ENCODE measurements at regions not wholly inside any gene's neighbourhood (a gene's known extent, or its start where the extent isn't known, plus 50 kb on each side); places are given as distances from the start of the nearest gene placed in this dataset.

DNA sequence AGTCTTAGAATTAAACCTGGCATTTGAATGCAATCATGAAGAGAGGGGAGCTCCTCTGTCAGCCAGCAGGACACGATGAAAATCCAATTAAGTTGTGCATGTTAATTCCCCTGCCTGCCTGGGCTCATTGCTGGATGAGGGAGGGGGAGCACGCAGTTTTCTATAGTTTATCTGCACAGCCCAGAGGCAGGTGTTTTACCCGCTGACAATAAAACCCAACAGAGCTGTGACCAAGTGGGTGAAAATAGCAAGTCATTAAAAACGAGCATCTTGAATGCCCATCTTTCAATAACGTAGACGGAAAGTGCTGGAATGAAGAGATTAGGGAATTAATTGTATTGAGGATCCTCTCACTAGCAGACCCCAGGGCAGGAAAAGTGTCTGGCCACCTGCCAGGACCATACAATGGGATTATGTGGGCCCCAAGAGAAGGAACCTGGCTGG lies 100.1 kb upstream of the FAM20C start:
- H3K9ac ChIP-seq (replicated peaks in 1 of 4; ENCODE audit: extremely low read depth in 1 of 4, low read depth in 3 of 4, low read length in 3 of 4) = no peak overlapping the region
- peak overlapping the region; percentile 91; the same call in 1 of the 2 replicates for H2AK5ac ChIP-seq (ENCODE audit: low read depth, low read length)
- DNase-seq (ENCODE audit: low read depth in 1 of 2, low spot score in 2 of 2) (peak in 1 of 2 experiments; percentile 37), FAIRE-seq (no peak)
- no peak overlapping the region for H2AFZ ChIP-seq (ENCODE audit: low read length)
- WGBS, 2 experiments (ENCODE audit: extremely low coverage in 1 of 2, insufficient coverage in 1 of 2, insufficient read length in 1 of 2, insufficient replicate concordance in 2 of 2, low coverage in 1 of 2, low lambda C conversion rate in 2 of 2, missing lambda C conversion rate in 1 of 2) = 78% methylated on average over 6 of the region's 6 CpGs; no CpG with 5 or more reads in 1 of the 2 experiments
- peaks cover 0 to 5% (median 2%) of the 10 kb centered on the region in 4 experiments; a peak in 1 of 8 replicates for H3K36me3 ChIP-seq (ENCODE audit: control insufficient read depth in 2 of 4, insufficient read depth in 4 of 4, low read length in 3 of 4)
- H3K4ac ChIP-seq (replicated peaks; ENCODE audit: insufficient read length, low read depth, low read length) = no peak overlapping the region
- H3K27ac ChIP-seq (ENCODE audit: low read depth, low read length) = no peak overlapping the region
- H2BK120ac ChIP-seq (replicated peaks; ENCODE audit: low read depth, low read length) = no peak overlapping the region
- H4K20me1 ChIP-seq (replicated peaks in 1 of 2; ENCODE audit: control insufficient read depth in 1 of 2, insufficient read depth in 2 of 2, low read length in 2 of 2) = peaks cover 0 to 5% of the 10 kb centered on the region in 2 experiments
- H3K79me1 ChIP-seq (ENCODE audit: low read depth, low read length) = peaks cover 13% of the 10 kb centered on the region; the same call in 1 of the 2 replicates
- H3K79me2 ChIP-seq (ENCODE audit: control insufficient read depth in 1 of 2, insufficient read depth in 2 of 2, low read length in 2 of 2) = peaks cover 7 to 21% of the 10 kb centered on the region in 2 experiments
- H3K4me1 ChIP-seq (replicated peaks in 1 of 4; ENCODE audit: control insufficient read depth in 3 of 4, insufficient read depth in 4 of 4, low read length in 3 of 4) = peaks cover 15 to 32% (median 23%) of the 10 kb centered on the region in 4 experiments
- H4K8ac ChIP-seq (ENCODE audit: extremely low read depth, insufficient read depth, low read length) = no peak overlapping the region
- H2BK5ac ChIP-seq (ENCODE audit: low read depth, low read length) = peak overlapping the region; percentile 26; the same call in 1 of the 2 replicates
- ChIA-PET CTCF (ENCODE audit: partially characterized antibody) (interaction anchor here (1.4 to 1.6 kb wide), 2 partner anchors 26 to 33 kb away, joined by 4 read pairs; no protein-coding TSS in a partner anchor), POLR2A (ENCODE audit: partially characterized antibody) (no interaction called here)
- TF ChIP-seq EZH2 (IDR thresholded peaks at IDR 0.05; ENCODE audit: low read depth, low read length, severe bottlenecking) = no peak
- TF ChIP-seq KDM5A (IDR thresholded peaks at IDR 0.05; ENCODE audit: low read length) = no peak
- TF ChIP-seq SP4 (IDR thresholded peaks at IDR 0.05; ENCODE audit: low read length) = no peak
- no peak for TF ChIP-seq HDAC6 (IDR thresholded peaks at IDR 0.05; ENCODE audit: low read depth, low read length)
- no peak for TF ChIP-seq SRF (IDR thresholded peaks at IDR 0.05; ENCODE audit: low read depth, low read length)
- no peak for TF ChIP-seq POLR2A (IDR thresholded peaks at IDR 0.05; ENCODE audit: control extremely low read depth in 1 of 2, low read depth in 2 of 2, low read length in 2 of 2)
- TF ChIP-seq SUZ12 (IDR thresholded peaks at IDR 0.05; ENCODE audit: low read length) = no peak
- TF ChIP-seq CBX5 (IDR thresholded peaks at IDR 0.05; ENCODE audit: low read depth, low read length) = no peak
- TF ChIP-seq NANOG (IDR thresholded peaks at IDR 0.05; ENCODE audit: insufficient read depth, low read depth, low read length, poor library complexity, severe bottlenecking) = no peak
- TF ChIP-seq SP2 (IDR thresholded peaks at IDR 0.05; ENCODE audit: low read length) = no peak
- TF ChIP-seq PHF8 (conservative IDR thresholded peaks at IDR 0.05; ENCODE audit: low read depth, low read length) = no peak
- no peak for TF ChIP-seq TCF12 (IDR thresholded peaks at IDR 0.05; ENCODE audit: low read depth, low read length)
- TF ChIP-seq EGR1 (IDR thresholded peaks at IDR 0.05; ENCODE audit: borderline replicate concordance, low read depth, low read length) = no peak
- no peak for TF ChIP-seq JUN (IDR thresholded peaks at IDR 0.05; ENCODE audit: low read depth, low read length)
- no peak for TF ChIP-seq BACH1 (IDR thresholded peaks at IDR 0.05; ENCODE audit: low read length)
- H4K5ac ChIP-seq (ENCODE audit: insufficient read length, low read depth, low read length) = no peak overlapping the region
- H3K9me3 ChIP-seq (ENCODE audit: insufficient read depth in 2 of 2, low read depth in 1 of 2, low read length in 1 of 2) = no peaks in the 10 kb centered on the region
- no peak overlapping the region; the same call in 1 of the 2 replicates for H2BK15ac ChIP-seq (ENCODE audit: low read length)
- H3K23me2 ChIP-seq (ENCODE audit: low read depth, low read length) = 0 out of 2 replicates have a peak, but pooled peaks cover 3% of the 10 kb centered on the region
- H3K4me3 ChIP-seq (ENCODE audit: extremely low read depth in 1 of 4, insufficient read depth in 2 of 4, low read depth in 3 of 4, low read length in 4 of 4) = 0 out of 8 replicates have a peak overlapping the region, but pooled peaks of 1 of the 4 experiments have one; percentile 14
- H2BK12ac ChIP-seq (ENCODE audit: low read depth, low read length) = no peak overlapping the region
- no peak overlapping the region; a peak in 1 of 4 replicates for H3K4me2 ChIP-seq (ENCODE audit: insufficient read depth in 1 of 2, low read depth in 2 of 2, low read length in 2 of 2)
- 0 out of 2 replicates have a peak overlapping the region, but pooled peaks have one; percentile 3 for H3K18ac ChIP-seq (ENCODE audit: extremely low read depth, low read length)
- no peaks in the 10 kb centered on the region for H3K27me3 ChIP-seq (replicated peaks in 1 of 4; ENCODE audit: control insufficient read depth in 3 of 4, extremely low read depth in 1 of 4, insufficient read depth in 3 of 4, low read length in 3 of 4)
- H3K56ac ChIP-seq (replicated peaks; ENCODE audit: insufficient read length, low read depth, low read length) = no peak overlapping the region
- peak overlapping the region; percentile 98; the same call in 1 of the 2 replicates for H2BK20ac ChIP-seq (ENCODE audit: low read length)
- no peak overlapping the region for H3K14ac ChIP-seq (ENCODE audit: insufficient read length)
- no peak overlapping the region for H3K23ac ChIP-seq (ENCODE audit: insufficient read length)
- no peak overlapping the region for H4K91ac ChIP-seq (replicated peaks; ENCODE audit: insufficient read length, low read length)

Measured in H1 (cell line).